ENCODE measurements at regions not wholly inside any gene's neighbourhood (a gene's known extent, or its start where the extent isn't known, plus 50 kb on each side); places are given as distances from the start of the nearest gene placed in this dataset.

- TF ChIP-seq, protein P1, sequence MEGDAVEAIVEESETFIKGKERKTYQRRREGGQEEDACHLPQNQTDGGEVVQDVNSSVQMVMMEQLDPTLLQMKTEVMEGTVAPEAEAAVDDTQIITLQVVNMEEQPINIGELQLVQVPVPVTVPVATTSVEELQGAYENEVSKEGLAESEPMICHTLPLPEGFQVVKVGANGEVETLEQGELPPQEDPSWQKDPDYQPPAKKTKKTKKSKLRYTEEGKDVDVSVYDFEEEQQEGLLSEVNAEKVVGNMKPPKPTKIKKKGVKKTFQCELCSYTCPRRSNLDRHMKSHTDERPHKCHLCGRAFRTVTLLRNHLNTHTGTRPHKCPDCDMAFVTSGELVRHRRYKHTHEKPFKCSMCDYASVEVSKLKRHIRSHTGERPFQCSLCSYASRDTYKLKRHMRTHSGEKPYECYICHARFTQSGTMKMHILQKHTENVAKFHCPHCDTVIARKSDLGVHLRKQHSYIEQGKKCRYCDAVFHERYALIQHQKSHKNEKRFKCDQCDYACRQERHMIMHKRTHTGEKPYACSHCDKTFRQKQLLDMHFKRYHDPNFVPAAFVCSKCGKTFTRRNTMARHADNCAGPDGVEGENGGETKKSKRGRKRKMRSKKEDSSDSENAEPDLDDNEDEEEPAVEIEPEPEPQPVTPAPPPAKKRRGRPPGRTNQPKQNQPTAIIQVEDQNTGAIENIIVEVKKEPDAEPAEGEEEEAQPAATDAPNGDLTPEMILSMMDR (IDR thresholded peaks at IDR 0.05; ENCODE audit: control extremely low read depth in 1 of 3, insufficient read depth in 1 of 3, low read depth in 1 of 3, low read length in 3 of 3) = no peak
- TF ChIP-seq TBP (IDR thresholded peaks at IDR 0.05; ENCODE audit: low read depth, low read length) (no peak), TEAD4 (IDR thresholded peaks at IDR 0.05; ENCODE audit: low read depth, low read length) (no peak), SIN3A (conservative IDR thresholded peaks at IDR 0.05 in 1 of 2, IDR thresholded peaks at IDR 0.05 in 1 of 2; ENCODE audit: low read depth in 1 of 2, low read length in 2 of 2) (no peak), FOSL1 (IDR thresholded peaks at IDR 0.05; ENCODE audit: insufficient read depth, low read depth, low read length) (no peak), CREB1 (IDR thresholded peaks at IDR 0.05) (no peak), SUZ12 (IDR thresholded peaks at IDR 0.05; ENCODE audit: low read length) (no peak), MAFK (IDR thresholded peaks at IDR 0.05; ENCODE audit: low read depth, low read length) (no peak), EZH2 (IDR thresholded peaks at IDR 0.05; ENCODE audit: low read depth, low read length, severe bottlenecking) (no peak), ZNF274 (IDR thresholded peaks at IDR 0.05; ENCODE audit: borderline replicate concordance, extremely low read depth, low read length) (no peak), POLR2AphosphoS5 (IDR thresholded peaks at IDR 0.05; ENCODE audit: low read depth, low read length) (no peak), SP1 (IDR thresholded peaks at IDR 0.05; ENCODE audit: low read depth, low read length) (no peak), TAF7 (optimal IDR thresholded peaks at IDR 0.05; ENCODE audit: borderline replicate concordance, low read depth, low read length) (no peak), RAD21 (IDR thresholded peaks at IDR 0.05 in 1 of 2, conservative IDR thresholded peaks at IDR 0.05 in 1 of 2; ENCODE audit: low read depth in 2 of 2, low read length in 2 of 2) (no peak)
These were observed 232.5 kb upstream of the JUN start for GRCh38 chr1:59016390-59016789.

Measured in H1 (cell line).